Heart right ventricle (tissue), 16 donors: ENCODE measurements at regions not wholly inside any gene's neighbourhood (a gene's known extent, or its start where the extent isn't known, plus 50 kb on each side); places are given as distances from the start of the nearest gene placed in this dataset.

ENCODE experiments used
- ATAC-seq, 8 donors: fragments of 200-7000 bp; cut with Tn5 transposase; one replicate each; pipeline ENCODE4 v1.9.1; 2020; ENCODE audit warnings: mild to moderate bottlenecking in 8 of 8, moderate library complexity in 8 of 8, moderate number of reproducible peaks in 1 of 8
- DNase-seq, 2 donors: peaks; one replicate each; pipeline ENCODE4 v3.0.0-alpha.2; 2020
- H3K27ac ChIP-seq, 10 donors: fragments of 200-600 bp; sonication (generic) in 2 of 10; one replicate each; pipeline versions ENCODE4 v1.5.0 to v1.8.0; 2020 to 2022; ENCODE audit warnings: mild to moderate bottlenecking in 3 of 10
- H3K27me3 ChIP-seq, 7 donors: fragments of 200-600 bp; one replicate each; pipeline ENCODE4 v1.8.0; 2021 to 2022; ENCODE audit warnings: mild to moderate bottlenecking in 2 of 7
- H3K36me3 ChIP-seq, 9 donors: fragments of 200-600 bp; sonication (generic) in 1 of 9; one replicate each; pipeline versions ENCODE4 v1.5.0 to v1.8.0; 2020 to 2022; ENCODE audit warnings: mild to moderate bottlenecking in 2 of 9
- H3K4me1 ChIP-seq, 9 donors: fragments of 200-600 bp; sonication (generic) in 1 of 9; one replicate each; pipeline versions ENCODE4 v1.5.0 to v1.8.0; 2020 to 2022; ENCODE audit warnings: mild to moderate bottlenecking in 4 of 9
- H3K4me3 ChIP-seq, 10 donors: fragments of 200-600 bp; sonication (generic) in 2 of 10; one replicate each; pipeline versions ENCODE4 v1.5.0 to v1.8.0; 2020 to 2022; ENCODE audit warnings: mild to moderate bottlenecking in 7 of 10, moderate library complexity in 2 of 10
- H3K9me3 ChIP-seq, 11 donors: fragments of 200-600 bp in 10 of 11; sonication (generic) in 2 of 11; one replicate each; pipeline versions ENCODE4 v1.5.0 to v1.8.0; 2013 to 2022; ENCODE audit warnings: mild to moderate bottlenecking in 2 of 11, control low read depth in 1 of 11, moderate library complexity in 1 of 11
- WGBS, 2 donors: extraction: QIAGEN DNeasy Blood & Tissue Kit; methylation state at CpG; one replicate each; pipeline ENCODE4 v1.1.7; 2013; ENCODE audit warnings: inconsistent platforms in 1 of 2; 5-methylcytosine and 5-hydroxymethylcytosine counted together
- intact Hi-C, 10 donors: fragments of 100-400 bp; cut with DNase I; formaldehyde crosslinking; loops; one replicate each; pipeline versions ENCODE4 v1.11.1 to v1.14.2; 2022
- TF ChIP-seq, protein P1 (sequence below), 9 donors: fragments of 200-600 bp; sonication (generic) in 2 of 9; IDR thresholded peaks; one replicate each; pipeline versions ENCODE4 v1.5.0 to v1.8.0; 2021 to 2022; ENCODE audit warnings: antibody characterized with exemption in 9 of 9, mild to moderate bottlenecking in 5 of 9, moderate library complexity in 1 of 9
- donor health status: Arrhythmogenic right ventricular cardiomyopathy.
- donor health status: ischemic (EF 13 %, LVEDD 7.1; RV severe dilation, severe dysfunction).
- donor health status: healthy with polysubstance abuse.
- donor health status: DM: no; HTN: yes; CAD: no.
- donor health status: DM: no; HTN: no; CAD: no.
- donor health status: ischemic (EF 25% LVEDD 6.9; RV normal size, moderate dysfunction).
- donor health status: ischemic (EF 25% LVEDD 5.7; RV mildly dilated, moderate dysfunction).
- donor health status: healthy.
- donor health status: DM: yes; HTN: yes; CAD: no.
- donor health status: Ischemic cardiomyopathy.
- donor health status: ischemic (EF 35%, LVEDD 5.7; RV mildly dilated, moderate dysfunction).
- donor health status: nonischemic (EF 11% LVEDD 7.7; RV severe dilation, severe dysfunction).
- donor health status: DM: yes; HTN: yes; CAD: no.
- donor health status: PGD.
- donor health status: ischemic (EF 29% LVEDD 5.4; RV normal size, mild dysfunction).
- donor health status: nonischemic (EF 23%, LVEDD 6.1; RV moderate dilation, normal function).

DNA sequence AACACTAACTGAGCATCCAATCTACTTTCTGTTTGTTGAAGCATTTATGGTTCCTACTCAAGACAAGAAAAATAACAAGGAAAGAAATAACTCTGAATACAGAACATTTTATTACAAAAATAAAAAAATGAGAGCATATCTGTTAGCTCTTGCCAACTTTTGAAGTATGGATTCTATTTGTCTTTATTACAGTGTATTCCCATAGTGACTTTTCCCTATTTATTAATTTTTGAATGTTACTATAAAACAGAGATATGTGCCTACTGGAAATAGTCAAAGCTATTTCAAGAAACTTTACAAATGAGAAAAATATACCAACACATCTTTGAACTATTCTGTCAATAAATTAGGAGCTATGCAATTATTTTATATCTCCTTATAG lies 153.0 kb downstream of the HLX start:
- no peak for DNase-seq
- Histone ChIP-seq H3K4me1 (peaks cover 0 to 49% (median 19%) of the 10 kb centered on the region in 9 donors), H3K4me3 (no peak overlapping the region), H3K27ac (peak overlapping the region in 1 of 10 donors; percentile 56), H3K9me3 (no peaks in the 10 kb centered on the region), H3K27me3 (no peaks in the 10 kb centered on the region), H3K36me3 (no peaks in the 10 kb centered on the region)
- TF ChIP-seq, protein P1, sequence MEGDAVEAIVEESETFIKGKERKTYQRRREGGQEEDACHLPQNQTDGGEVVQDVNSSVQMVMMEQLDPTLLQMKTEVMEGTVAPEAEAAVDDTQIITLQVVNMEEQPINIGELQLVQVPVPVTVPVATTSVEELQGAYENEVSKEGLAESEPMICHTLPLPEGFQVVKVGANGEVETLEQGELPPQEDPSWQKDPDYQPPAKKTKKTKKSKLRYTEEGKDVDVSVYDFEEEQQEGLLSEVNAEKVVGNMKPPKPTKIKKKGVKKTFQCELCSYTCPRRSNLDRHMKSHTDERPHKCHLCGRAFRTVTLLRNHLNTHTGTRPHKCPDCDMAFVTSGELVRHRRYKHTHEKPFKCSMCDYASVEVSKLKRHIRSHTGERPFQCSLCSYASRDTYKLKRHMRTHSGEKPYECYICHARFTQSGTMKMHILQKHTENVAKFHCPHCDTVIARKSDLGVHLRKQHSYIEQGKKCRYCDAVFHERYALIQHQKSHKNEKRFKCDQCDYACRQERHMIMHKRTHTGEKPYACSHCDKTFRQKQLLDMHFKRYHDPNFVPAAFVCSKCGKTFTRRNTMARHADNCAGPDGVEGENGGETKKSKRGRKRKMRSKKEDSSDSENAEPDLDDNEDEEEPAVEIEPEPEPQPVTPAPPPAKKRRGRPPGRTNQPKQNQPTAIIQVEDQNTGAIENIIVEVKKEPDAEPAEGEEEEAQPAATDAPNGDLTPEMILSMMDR (IDR thresholded peaks at IDR 0.05), result no peak
- ATAC-seq, result no peak
- intact Hi-C loops, result loop anchor here in 2 of 10 donors (2.0 to 10.0 kb wide), 2 partner anchors 147 to 151 kb away; no protein-coding TSS in a partner anchor

DNA sequence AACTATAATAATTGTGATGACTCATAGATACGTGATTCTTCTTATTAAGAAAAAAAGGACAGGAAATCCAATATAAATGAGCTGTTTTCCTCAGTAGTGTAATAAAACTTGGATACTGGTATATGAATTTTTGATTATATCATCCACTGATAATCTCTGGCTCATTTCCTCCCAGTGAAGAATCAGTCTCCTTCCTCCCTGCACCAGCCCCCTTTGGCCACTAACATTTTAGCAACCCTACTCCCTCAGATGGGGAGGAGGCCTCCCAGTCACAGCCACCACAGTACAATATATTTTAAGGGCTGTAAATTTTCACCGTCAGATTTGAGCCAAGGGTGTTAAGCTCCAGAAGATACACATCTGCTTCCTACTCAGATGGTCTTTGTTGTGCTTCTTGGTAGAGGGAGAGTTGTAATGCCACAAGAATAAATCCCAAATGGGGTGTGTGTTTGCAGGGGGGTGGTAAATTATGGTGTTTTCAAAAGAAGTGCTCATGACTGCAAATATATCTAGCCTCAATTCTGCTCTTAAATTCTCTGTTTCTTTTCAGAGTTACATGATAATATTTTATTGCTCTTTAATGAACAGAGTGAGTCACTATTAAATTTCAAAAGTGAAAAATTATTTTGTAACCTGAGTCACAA lies 153.5 kb downstream of the HLX start:
- Histone ChIP-seq H3K27ac (peak overlapping the region in 3 of 10 donors; percentile 8 to 56 (median 21)), H3K36me3 (no peaks in the 10 kb centered on the region), H3K4me1 (peaks cover 0 to 49% (median 19%) of the 10 kb centered on the region in 9 donors), H3K9me3 (no peaks in the 10 kb centered on the region), H3K27me3 (no peaks in the 10 kb centered on the region), H3K4me3 (no peak overlapping the region)
- DNase-seq (no peak), ATAC-seq (peak in 6 of 8 donors; percentile 38 to 86 (median 70))
- TF ChIP-seq, protein P1 (IDR thresholded peaks at IDR 0.05), result peak in 4 of 9 donors; percentile 7 to 13 (median 11)
- intact Hi-C loops, result loop anchor here in 2 of 10 donors (2.0 to 10.0 kb wide), 2 partner anchors 148 to 152 kb away; no protein-coding TSS in a partner anchor
- WGBS, 2 donors, result 30 to 57% methylated on average over 2 of the region's 2 CpGs

DNA sequence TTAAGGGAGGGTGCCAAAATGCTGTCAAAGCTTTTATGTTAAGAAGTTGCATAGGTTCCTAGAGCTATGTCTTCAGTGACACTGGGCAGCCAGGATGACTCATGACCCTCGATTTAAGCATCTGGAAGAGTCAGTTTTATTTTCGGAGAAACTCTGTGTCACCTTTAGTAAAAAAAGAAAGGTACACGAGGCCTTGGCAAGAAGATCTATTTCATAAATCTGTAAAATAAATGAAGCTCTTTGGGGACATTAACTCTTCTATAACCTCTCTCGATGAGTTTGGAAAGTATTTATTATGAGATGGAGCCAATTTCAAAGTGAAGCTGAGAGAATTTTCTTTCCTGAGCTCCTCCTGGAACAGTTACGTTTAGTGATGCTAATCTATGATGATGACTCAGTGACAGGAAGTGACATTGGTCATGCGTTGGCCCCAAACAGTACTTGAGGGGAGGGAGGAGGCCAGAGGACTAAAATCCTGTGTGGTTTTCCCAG lies 156.5 kb downstream of the HLX start:
- H3K27me3 ChIP-seq, result no peaks in the 10 kb centered on the region
- 27 to 40% methylated on average over 6 of the region's 6 CpGs for WGBS, 2 donors
- H3K9me3 ChIP-seq, result no peaks in the 10 kb centered on the region
- no peaks in the 10 kb centered on the region for H3K36me3 ChIP-seq
- peak in 1 of 2 donors; percentile 13 for DNase-seq
- TF ChIP-seq, protein P1 (IDR thresholded peaks at IDR 0.05), result no peak
- intact Hi-C loops, result loop anchor here in 1 of 10 donors (10.0 kb wide), 1 partner anchor 151 kb away; no protein-coding TSS in a partner anchor
- peak overlapping the region in 2 of 10 donors; percentile 9 to 39 for H3K27ac ChIP-seq
- no peak overlapping the region for H3K4me3 ChIP-seq
- ATAC-seq, result peak in 6 of 8 donors; percentile 51 to 87 (median 71)
- H3K4me1 ChIP-seq, result peaks cover 0 to 33% (median 16%) of the 10 kb centered on the region in 9 donors

DNA sequence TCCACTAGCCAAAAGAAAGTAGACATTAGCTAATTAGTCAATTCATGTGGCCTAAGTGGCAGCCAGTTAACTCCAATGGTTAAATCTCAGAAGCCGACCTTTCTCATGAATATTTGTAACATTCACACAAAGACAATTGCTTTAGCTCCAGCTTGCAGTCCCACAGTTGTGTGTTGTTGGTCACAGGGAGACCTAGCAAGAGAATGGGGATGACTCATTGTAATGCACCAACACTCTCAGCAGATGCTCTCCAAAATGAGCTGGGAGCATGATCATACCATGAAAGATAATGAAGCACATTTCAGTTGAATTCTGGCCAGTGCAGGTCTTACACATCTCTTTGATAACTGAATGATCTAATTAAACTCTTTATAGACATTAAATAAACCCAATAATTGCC lies 160.4 kb downstream of the HLX start:
- no peaks in the 10 kb centered on the region for H3K27me3 ChIP-seq
- DNase-seq (no peak), ATAC-seq (no peak)
- no peaks in the 10 kb centered on the region for H3K9me3 ChIP-seq
- peaks cover 0 to 13% (median 7%) of the 10 kb centered on the region in 9 donors for H3K4me1 ChIP-seq
- intact Hi-C loops, result loop anchor here in 1 of 10 donors (10.0 kb wide), 1 partner anchor 155 kb away; no protein-coding TSS in a partner anchor
- H3K36me3 ChIP-seq, result no peaks in the 10 kb centered on the region
- TF ChIP-seq, protein P1 (IDR thresholded peaks at IDR 0.05), result no peak
- 88 to 89% methylated on average over 1 of the region's 1 CpG for WGBS, 2 donors
- no peak overlapping the region for H3K27ac ChIP-seq
- H3K4me3 ChIP-seq, result no peak overlapping the region
